ENCODE measurements at regions not wholly inside any gene's neighbourhood (a gene's known extent, or its start where the extent isn't known, plus 50 kb on each side); places are given as distances from the start of the nearest gene placed in this dataset.

GRCh38 chr7:128161466-128162125, 79.5 kb upstream of the LEP start:
- Histone ChIP-seq H3K9me3 (ENCODE audit: control insufficient read depth, insufficient read depth, low read length) (no peaks in the 10 kb centered on the region), H3K36me3 (ENCODE audit: control insufficient read depth, insufficient read depth, low read length) (no peaks in the 10 kb centered on the region), H3K27me3 (ENCODE audit: control insufficient read depth, insufficient read depth, low read length) (peaks cover 16% of the 10 kb centered on the region), H3K27ac (ENCODE audit: low read length) (no peak overlapping the region), H3K4me3 (ENCODE audit: low read length) (no peak overlapping the region), H3K4me1 (ENCODE audit: control insufficient read depth, insufficient read depth, low read length) (peaks cover 5% of the 10 kb centered on the region)
- H3K36me3 Mint-ChIP-seq: no peaks in the 10 kb centered on the region
- TF ChIP-seq CTCF (IDR thresholded peaks at IDR 0.05): no peak
- intact Hi-C loops (cut with micrococcal nuclease): no loop called here
- peaks cover 42 to 72% of the 10 kb centered on the region in 2 donors for H3K27me3 Mint-ChIP-seq (ENCODE audit: low read depth in 2 of 2)
- WGBS (ENCODE audit: insufficient coverage): 85% methylated on average over 7 of the region's 7 CpGs
- no peak overlapping the region for H3K4me3 Mint-ChIP-seq
- H3K4me1 Mint-ChIP-seq: no peaks in the 10 kb centered on the region
- ATAC-seq (no peak), DNase-seq (no peak)
- no peaks in the 10 kb centered on the region for H3K9me3 Mint-ChIP-seq
- no peak overlapping the region for H3K27ac Mint-ChIP-seq

GRCh38 chr7:128162666-128163065, 78.4 kb upstream of the LEP start:
- no peak overlapping the region for H3K4me3 ChIP-seq (ENCODE audit: low read length)

GRCh38 chr7:128163473-128163872, 77.6 kb upstream of the LEP start:
- no peak for DNase-seq
- TF ChIP-seq CTCF (IDR thresholded peaks at IDR 0.05): no peak
- Mint-ChIP-seq H3K27me3 (ENCODE audit: low read depth in 2 of 2) (peaks cover 47 to 68% of the 10 kb centered on the region in 2 donors), H3K4me3 (no peak overlapping the region), H3K4me1 (peaks cover 7 to 8% of the 10 kb centered on the region in 2 donors), H3K9me3 (no peaks in the 10 kb centered on the region), H3K27ac (no peak overlapping the region), H3K36me3 (no peaks in the 10 kb centered on the region)
- intact Hi-C loops (cut with micrococcal nuclease): no loop called here
- Histone ChIP-seq H3K4me3 (ENCODE audit: low read length) (no peak overlapping the region), H3K27ac (ENCODE audit: low read length) (no peak overlapping the region), H3K27me3 (ENCODE audit: control insufficient read depth, insufficient read depth, low read length) (peaks cover 29% of the 10 kb centered on the region), H3K4me1 (ENCODE audit: control insufficient read depth, insufficient read depth, low read length) (peaks cover 21% of the 10 kb centered on the region), H3K9me3 (ENCODE audit: control insufficient read depth, insufficient read depth, low read length) (no peaks in the 10 kb centered on the region), H3K36me3 (ENCODE audit: control insufficient read depth, insufficient read depth, low read length) (no peaks in the 10 kb centered on the region)
- ATAC-seq: no peak
- 95% methylated on average over 2 of the region's 2 CpGs for WGBS (ENCODE audit: insufficient coverage)

More at GRCh38 chr7:128162666-128163065, 78.4 kb upstream of the LEP start:
- Mint-ChIP-seq H3K4me3 (no peak overlapping the region), H3K36me3 (no peaks in the 10 kb centered on the region), H3K27me3 (ENCODE audit: low read depth in 2 of 2) (peaks cover 45 to 70% of the 10 kb centered on the region in 2 donors), H3K9me3 (no peaks in the 10 kb centered on the region), H3K4me1 (no peaks in the 10 kb centered on the region), H3K27ac (no peak overlapping the region)
- no peak for ATAC-seq
- H3K36me3 ChIP-seq (ENCODE audit: control insufficient read depth, insufficient read depth, low read length): no peaks in the 10 kb centered on the region
- TF ChIP-seq CTCF (IDR thresholded peaks at IDR 0.05): no peak
- intact Hi-C loops (cut with micrococcal nuclease): no loop called here
- H3K9me3 ChIP-seq (ENCODE audit: control insufficient read depth, insufficient read depth, low read length): no peaks in the 10 kb centered on the region
- no peak for DNase-seq
- 83% methylated on average over 2 of the region's 2 CpGs for whole genome bisulfite sequencing (ENCODE audit: insufficient coverage)
- peaks cover 21% of the 10 kb centered on the region for H3K27me3 ChIP-seq (ENCODE audit: control insufficient read depth, insufficient read depth, low read length)
- peaks cover 13% of the 10 kb centered on the region for H3K4me1 ChIP-seq (ENCODE audit: control insufficient read depth, insufficient read depth, low read length)
- no peak overlapping the region for H3K27ac ChIP-seq (ENCODE audit: low read length)

Measured in natural killer cell (primary cell).